ENCODE measurements at regions not wholly inside any gene's neighbourhood (a gene's known extent, or its start where the extent isn't known, plus 50 kb on each side); places are given as distances from the start of the nearest gene placed in this dataset.
"Not testable (repeated sequence)": the region's sequence is repeated elsewhere in the genome, so short reads cannot be mapped to it uniquely, and the experiment has no call there.

GRCh38 chr10:78414380-78414779 lies 380.7 kb downstream of the RPS24 start:
- H3K27ac Mint-ChIP-seq, result no peak overlapping the region
- no peaks in the 10 kb centered on the region for H3K36me3 Mint-ChIP-seq
- no peaks in the 10 kb centered on the region for H3K4me1 Mint-ChIP-seq (ENCODE audit: low read depth)
- H3K27me3 Mint-ChIP-seq, result no peaks in the 10 kb centered on the region
- intact Hi-C loops (cut with micrococcal nuclease), result no loop called here
- no peaks in the 10 kb centered on the region for H3K9me3 Mint-ChIP-seq
- ChIA-PET POLR2A (no interaction called here), CTCF (no interaction called here)
- no peak overlapping the region for H3K4me3 Mint-ChIP-seq
- DNase-seq, result no peak

GRCh38 chr10:78415111-78415510 lies 381.4 kb downstream of the RPS24 start:
- H3K36me3 Mint-ChIP-seq, result no peaks in the 10 kb centered on the region
- H3K27ac Mint-ChIP-seq, result no peak overlapping the region
- DNase-seq, result no peak
- no peak overlapping the region for H3K4me3 Mint-ChIP-seq
- intact Hi-C loops (cut with micrococcal nuclease), result no loop called here
- H3K9me3 Mint-ChIP-seq, result no peaks in the 10 kb centered on the region
- POLR2A ChIA-PET, result no interaction called here
- no peaks in the 10 kb centered on the region for H3K27me3 Mint-ChIP-seq
- CTCF ChIA-PET, result no interaction called here
- no peaks in the 10 kb centered on the region for H3K4me1 Mint-ChIP-seq (ENCODE audit: low read depth)

GRCh38 chr10:78416031-78417011 lies 382.7 kb downstream of the RPS24 start:
- Mint-ChIP-seq H3K27me3 (peaks cover under 1% of the 10 kb centered on the region), H3K4me1 (ENCODE audit: low read depth) (no peaks in the 10 kb centered on the region), H3K36me3 (no peaks in the 10 kb centered on the region), H3K27ac (no peak overlapping the region), H3K4me3 (no peak overlapping the region), H3K9me3 (no peaks in the 10 kb centered on the region)
- intact Hi-C loops (cut with micrococcal nuclease), result no loop called here
- CTCF ChIA-PET, result no interaction called here
- POLR2A ChIA-PET, result no interaction called here
- no peak for DNase-seq

- H3K27me3 Mint-ChIP-seq, result peaks cover 2% of the 10 kb centered on the region
- no peak overlapping the region for H3K27ac Mint-ChIP-seq
- ChIA-PET CTCF (no interaction called here), POLR2A (no interaction called here)
- no peaks in the 10 kb centered on the region for H3K4me1 Mint-ChIP-seq (ENCODE audit: low read depth)
- intact Hi-C loops (cut with micrococcal nuclease), result no loop called here
- no peaks in the 10 kb centered on the region for H3K9me3 Mint-ChIP-seq
- H3K4me3 Mint-ChIP-seq, result no peak overlapping the region
- no peaks in the 10 kb centered on the region for H3K36me3 Mint-ChIP-seq
- no peak for DNase-seq
Observed at GRCh38 chr10:78417425-78418370, 384.0 kb downstream of the RPS24 start.

GRCh38 chr10:78419481-78420265 lies 386.0 kb downstream of the RPS24 start:
- DNase-seq, result peak; percentile 1
- ChIA-PET POLR2A (no interaction called here), CTCF (interaction anchor here (0.6 kb wide), 1 partner anchor 35 kb away, joined by 3 read pairs; no protein-coding TSS in a partner anchor)
- Mint-ChIP-seq H3K36me3 (no peaks in the 10 kb centered on the region), H3K9me3 (no peaks in the 10 kb centered on the region), H3K4me1 (ENCODE audit: low read depth) (no peaks in the 10 kb centered on the region), H3K27me3 (peaks cover 2% of the 10 kb centered on the region), H3K4me3 (no peak overlapping the region), H3K27ac (no peak overlapping the region)
- intact Hi-C loops (cut with micrococcal nuclease), result loop anchor here (10.0 kb wide), 1 partner anchor 775 kb away; no protein-coding TSS in a partner anchor

- H3K36me3 Mint-ChIP-seq, result no peaks in the 10 kb centered on the region
- no peak overlapping the region for H3K27ac Mint-ChIP-seq
- no peaks in the 10 kb centered on the region for H3K4me1 Mint-ChIP-seq (ENCODE audit: low read depth)
- ChIA-PET POLR2A (no interaction called here), CTCF (no interaction called here)
- no peak for DNase-seq
- H3K27me3 Mint-ChIP-seq, result peaks cover 2% of the 10 kb centered on the region
- intact Hi-C loops (cut with micrococcal nuclease), result loop anchor here (10.0 kb wide), 1 partner anchor 774 kb away; no protein-coding TSS in a partner anchor
- peaks cover 3% of the 10 kb centered on the region for H3K9me3 Mint-ChIP-seq
- H3K4me3 Mint-ChIP-seq, result no peak overlapping the region
Observed at GRCh38 chr10:78420946-78421735, 387.5 kb downstream of the RPS24 start.

GRCh38 chr10:78424050-78424449 lies 390.4 kb downstream of the RPS24 start:
- POLR2A ChIA-PET; H3K9me3 Mint-ChIP-seq; H3K36me3 Mint-ChIP-seq; H3K27me3 Mint-ChIP-seq; CTCF ChIA-PET; DNase-seq; H3K27ac Mint-ChIP-seq; H3K4me3 Mint-ChIP-seq; H3K4me1 Mint-ChIP-seq (ENCODE audit: low read depth): not testable (repeated sequence)
- intact Hi-C loops (cut with micrococcal nuclease), result loop anchor here (10.0 kb wide), 1 partner anchor 771 kb away; no protein-coding TSS in a partner anchor

GRCh38 chr10:78424723-78425122 lies 391.1 kb downstream of the RPS24 start:
- no peaks in the 10 kb centered on the region for H3K36me3 Mint-ChIP-seq
- peaks cover 11% of the 10 kb centered on the region for H3K9me3 Mint-ChIP-seq
- ChIA-PET POLR2A (no interaction called here), CTCF (no interaction called here)
- no peak overlapping the region for H3K27ac Mint-ChIP-seq
- no peak for DNase-seq
- H3K4me3 Mint-ChIP-seq, result no peak overlapping the region
- no peaks in the 10 kb centered on the region for H3K4me1 Mint-ChIP-seq (ENCODE audit: low read depth)
- intact Hi-C loops (cut with micrococcal nuclease), result loop anchor here (10.0 kb wide), 1 partner anchor 770 kb away; no protein-coding TSS in a partner anchor
- peaks cover 8% of the 10 kb centered on the region for H3K27me3 Mint-ChIP-seq

GRCh38 chr10:78426181-78426580 lies 392.5 kb downstream of the RPS24 start:
- Mint-ChIP-seq H3K4me3 (no peak overlapping the region), H3K27ac (no peak overlapping the region), H3K27me3 (peaks cover 13% of the 10 kb centered on the region), H3K9me3 (peaks cover 11% of the 10 kb centered on the region), H3K4me1 (ENCODE audit: low read depth) (no peaks in the 10 kb centered on the region), H3K36me3 (no peaks in the 10 kb centered on the region)
- ChIA-PET POLR2A (no interaction called here), CTCF (interaction anchor here (0.6 kb wide), 1 partner anchor 293 kb away, joined by 3 read pairs; no protein-coding TSS in a partner anchor)
- intact Hi-C loops (cut with micrococcal nuclease), result loop anchor here (10.0 kb wide), 1 partner anchor 769 kb away; no protein-coding TSS in a partner anchor
- no peak for DNase-seq

- no peak for DNase-seq
- Mint-ChIP-seq H3K9me3 (peaks cover 11% of the 10 kb centered on the region), H3K27ac (no peak overlapping the region), H3K36me3 (no peaks in the 10 kb centered on the region), H3K4me1 (ENCODE audit: low read depth) (no peaks in the 10 kb centered on the region), H3K27me3 (peaks cover 16% of the 10 kb centered on the region), H3K4me3 (no peak overlapping the region)
- intact Hi-C loops (cut with micrococcal nuclease), result loop anchor here (10.0 kb wide), 1 partner anchor 767 kb away; no protein-coding TSS in a partner anchor
- ChIA-PET POLR2A (no interaction called here), CTCF (interaction anchor here (0.7 to 1.0 kb wide), 2 partner anchors 19 to 768 kb away, joined by 3 to 4 read pairs; no protein-coding TSS in a partner anchor)
Observed at GRCh38 chr10:78427497-78428031, 393.9 kb downstream of the RPS24 start.

- Mint-ChIP-seq H3K27ac (no peak overlapping the region), H3K36me3 (no peaks in the 10 kb centered on the region), H3K4me1 (ENCODE audit: low read depth) (no peaks in the 10 kb centered on the region), H3K9me3 (peaks cover 11% of the 10 kb centered on the region), H3K4me3 (no peak overlapping the region), H3K27me3 (peaks cover 16% of the 10 kb centered on the region)
- no peak for DNase-seq
- intact Hi-C loops (cut with micrococcal nuclease), result loop anchor here (10.0 kb wide), 1 partner anchor 766 kb away; no protein-coding TSS in a partner anchor
- POLR2A ChIA-PET, result no interaction called here
- CTCF ChIA-PET, result interaction anchor here (1.0 kb wide), 1 partner anchor 767 kb away, joined by 3 read pairs; no protein-coding TSS in a partner anchor
Observed at GRCh38 chr10:78428579-78428978, 394.9 kb downstream of the RPS24 start.
